ENCODE measurements at regions not wholly inside any gene's neighbourhood (a gene's known extent, or its start where the extent isn't known, plus 50 kb on each side); places are given as distances from the start of the nearest gene placed in this dataset.

- H3K27ac ChIP-seq (ENCODE audit: low read depth, low read length) = no peak overlapping the region
- H3K4me1 ChIP-seq (ENCODE audit: insufficient read depth, low read length) = no peaks in the 10 kb centered on the region
- TF ChIP-seq CTCF (IDR thresholded peaks at IDR 0.05; ENCODE audit: extremely low read depth, low read depth, low read length) = no peak
- H3K9me3 ChIP-seq (ENCODE audit: low read depth, low read length) = no peaks in the 10 kb centered on the region
- no peaks in the 10 kb centered on the region for H3K79me2 ChIP-seq (ENCODE audit: insufficient read depth, low read length)
- H3K27me3 ChIP-seq (ENCODE audit: insufficient read depth, low read length) = no peaks in the 10 kb centered on the region
- no peak for DNase-seq (ENCODE audit: insufficient read length, low spot score, missing footprints)
- no peaks in the 10 kb centered on the region for H3K36me3 ChIP-seq (ENCODE audit: insufficient read depth, low read length)
- no peaks in the 10 kb centered on the region for H4K20me1 ChIP-seq (ENCODE audit: insufficient read depth, low read length)
- H3K4me2 ChIP-seq (ENCODE audit: insufficient read depth, low read length) = no peak overlapping the region
- no peak overlapping the region for H3K4me3 ChIP-seq (ENCODE audit: insufficient read depth, low read length)
- H2AFZ ChIP-seq (ENCODE audit: low read length) = no peak overlapping the region
These were observed 845.9 kb downstream of the TYW1 start for GRCh38 chr7:67842571-67842970.

DNA sequence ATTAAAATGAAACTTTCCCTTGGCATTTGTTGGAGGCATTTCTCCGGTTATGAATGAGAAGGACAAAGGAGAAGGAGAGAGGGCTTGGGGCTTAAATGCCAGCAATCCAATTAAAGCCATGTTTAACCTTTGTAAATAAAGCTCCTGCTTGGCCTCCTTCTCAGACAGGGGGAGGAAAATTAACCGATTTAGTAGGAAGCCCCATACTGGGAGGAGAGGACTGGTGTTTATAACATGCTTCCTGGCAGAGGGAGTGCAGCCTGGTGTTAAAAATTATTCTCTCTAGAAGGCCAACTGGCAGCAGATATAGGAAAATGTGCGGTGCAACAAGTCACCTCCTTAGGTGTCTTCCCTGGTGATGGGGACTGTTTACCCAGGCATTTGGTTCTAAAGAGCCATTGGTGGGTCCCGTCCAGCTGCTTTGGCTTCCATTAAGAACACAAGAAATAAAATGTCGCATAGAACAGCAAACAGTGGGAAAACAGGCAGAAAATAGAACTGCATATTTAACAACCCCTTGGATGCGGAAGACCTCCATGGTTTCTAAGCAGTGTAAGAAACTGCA, 846.5 kb downstream of the TYW1 start:
- DNase-seq (ENCODE audit: insufficient read length, low spot score, missing footprints) = no peak
- H4K20me1 ChIP-seq (ENCODE audit: insufficient read depth, low read length) = no peaks in the 10 kb centered on the region

DNA sequence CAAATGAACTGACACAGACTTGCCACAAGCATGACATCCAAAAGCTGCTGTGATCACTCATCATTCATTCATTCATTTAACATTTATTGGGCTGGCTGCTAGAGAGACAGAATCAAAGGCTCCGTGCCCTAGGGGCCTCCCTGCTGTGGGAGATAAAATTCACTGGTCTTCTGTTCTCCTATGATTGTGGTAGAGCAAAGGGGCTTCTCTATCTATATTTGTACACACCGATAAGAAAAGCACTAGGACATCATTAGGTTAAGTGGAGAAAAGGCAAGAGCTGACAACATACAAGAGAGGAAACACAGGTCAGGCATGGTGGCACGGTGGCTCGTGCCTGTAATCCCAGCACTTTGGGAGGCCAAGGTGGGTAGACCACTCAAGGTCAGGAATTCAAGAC, 847.0 kb downstream of the TYW1 start:
- Histone ChIP-seq H2AFZ (ENCODE audit: low read length) (no peak overlapping the region), H3K4me3 (ENCODE audit: insufficient read depth, low read length) (no peak overlapping the region), H3K4me1 (ENCODE audit: insufficient read depth, low read length) (no peaks in the 10 kb centered on the region), H4K20me1 (ENCODE audit: insufficient read depth, low read length) (no peaks in the 10 kb centered on the region), H3K9me3 (ENCODE audit: low read depth, low read length) (no peaks in the 10 kb centered on the region), H3K4me2 (ENCODE audit: insufficient read depth, low read length) (no peak overlapping the region), H3K79me2 (ENCODE audit: insufficient read depth, low read length) (no peaks in the 10 kb centered on the region), H3K27me3 (ENCODE audit: insufficient read depth, low read length) (no peaks in the 10 kb centered on the region), H3K36me3 (ENCODE audit: insufficient read depth, low read length) (no peaks in the 10 kb centered on the region), H3K27ac (ENCODE audit: low read depth, low read length) (no peak overlapping the region)
- no peak for DNase-seq (ENCODE audit: insufficient read length, low spot score, missing footprints)
- TF ChIP-seq CTCF (IDR thresholded peaks at IDR 0.05; ENCODE audit: extremely low read depth, low read depth, low read length) = no peak

More for the DNA sequence above, 846.5 kb downstream of the TYW1 start:
- Histone ChIP-seq H3K4me1 (ENCODE audit: insufficient read depth, low read length) (no peaks in the 10 kb centered on the region), H3K4me3 (ENCODE audit: insufficient read depth, low read length) (no peak overlapping the region), H3K27me3 (ENCODE audit: insufficient read depth, low read length) (no peaks in the 10 kb centered on the region), H3K4me2 (ENCODE audit: insufficient read depth, low read length) (no peak overlapping the region), H2AFZ (ENCODE audit: low read length) (no peak overlapping the region), H3K27ac (ENCODE audit: low read depth, low read length) (no peak overlapping the region), H3K9me3 (ENCODE audit: low read depth, low read length) (no peaks in the 10 kb centered on the region), H3K36me3 (ENCODE audit: insufficient read depth, low read length) (no peaks in the 10 kb centered on the region), H3K79me2 (ENCODE audit: insufficient read depth, low read length) (no peaks in the 10 kb centered on the region)
- TF ChIP-seq CTCF (IDR thresholded peaks at IDR 0.05; ENCODE audit: extremely low read depth, low read depth, low read length) = no peak

DNA sequence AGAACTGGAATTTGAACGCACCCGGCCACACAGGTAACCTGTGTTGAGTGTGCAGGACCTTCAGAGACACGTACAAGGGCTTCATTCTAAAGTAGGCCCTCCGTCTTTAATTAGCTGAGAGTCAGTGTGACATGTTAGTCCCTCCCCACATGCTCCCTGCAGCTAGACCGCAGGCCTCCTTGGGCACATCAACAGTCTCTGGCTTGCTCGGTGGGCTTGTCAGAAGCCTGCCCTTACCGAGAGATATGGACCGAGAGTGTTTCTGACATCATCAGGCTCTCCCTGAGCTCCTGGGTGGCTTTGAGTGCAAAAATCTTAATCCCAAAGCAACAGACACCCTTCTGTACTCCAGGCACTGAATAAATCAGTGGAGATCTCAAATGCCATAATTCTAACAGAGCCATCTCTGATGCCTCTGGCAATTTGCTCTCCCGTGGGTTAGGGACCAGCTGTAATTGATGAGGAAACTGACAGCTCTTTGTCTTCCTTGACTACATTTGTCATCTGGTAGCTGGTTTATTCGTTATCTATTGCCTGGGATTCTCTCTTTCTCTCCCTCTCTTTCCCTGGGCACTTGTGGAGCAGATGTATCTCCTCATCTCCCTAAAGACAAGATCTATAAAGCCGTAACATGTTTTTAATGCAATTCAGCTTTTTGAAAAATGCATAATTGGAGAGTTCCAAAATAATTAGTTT, 850.6 kb downstream of the TYW1 start:
- H3K79me2 ChIP-seq (ENCODE audit: insufficient read depth, low read length) = no peaks in the 10 kb centered on the region
- no peak overlapping the region for H3K27ac ChIP-seq (ENCODE audit: low read depth, low read length)
- no peaks in the 10 kb centered on the region for H3K9me3 ChIP-seq (ENCODE audit: low read depth, low read length)
- H2AFZ ChIP-seq (ENCODE audit: low read length) = no peak overlapping the region
- H3K27me3 ChIP-seq (ENCODE audit: insufficient read depth, low read length) = no peaks in the 10 kb centered on the region
- TF ChIP-seq CTCF (IDR thresholded peaks at IDR 0.05; ENCODE audit: extremely low read depth, low read depth, low read length) = no peak
- no peak overlapping the region for H3K4me2 ChIP-seq (ENCODE audit: insufficient read depth, low read length)
- DNase-seq (ENCODE audit: insufficient read length, low spot score, missing footprints) = no peak
- H3K36me3 ChIP-seq (ENCODE audit: insufficient read depth, low read length) = no peaks in the 10 kb centered on the region
- no peaks in the 10 kb centered on the region for H3K4me1 ChIP-seq (ENCODE audit: insufficient read depth, low read length)
- no peaks in the 10 kb centered on the region for H4K20me1 ChIP-seq (ENCODE audit: insufficient read depth, low read length)
- no peak overlapping the region for H3K4me3 ChIP-seq (ENCODE audit: insufficient read depth, low read length)

All from osteoblast (primary cell).